ENCODE measurements at regions not wholly inside any gene's neighbourhood (a gene's known extent, or its start where the extent isn't known, plus 50 kb on each side); places are given as distances from the start of the nearest gene placed in this dataset.

DNA sequence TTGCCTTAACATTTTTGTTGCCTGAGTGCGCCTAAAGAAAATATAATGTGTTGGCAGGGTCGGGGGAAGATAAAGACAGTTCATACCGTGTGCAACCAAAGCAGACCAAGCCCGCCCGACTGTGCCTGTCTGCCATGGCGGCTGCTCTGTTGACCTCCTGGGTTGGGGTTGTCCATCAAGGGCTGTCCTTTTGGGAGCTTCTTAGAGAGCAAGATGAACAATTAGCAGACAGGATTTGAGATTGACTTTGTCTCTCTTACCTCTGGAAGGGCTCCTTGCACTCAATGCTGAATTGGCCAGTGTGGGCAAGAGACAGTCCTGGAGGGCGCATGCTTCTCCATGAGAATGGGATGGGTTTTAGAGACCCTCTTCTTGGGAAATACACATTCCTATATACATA, 319.6 kb downstream of the GLRX3 start:
- Histone ChIP-seq H3K27me3 (no peaks in the 10 kb centered on the region), H3K4me1 (no peaks in the 10 kb centered on the region), H3K4me3 (no peak overlapping the region), H3K9me3 (no peaks in the 10 kb centered on the region), H3K27ac (no peak overlapping the region), H3K36me3 (no peaks in the 10 kb centered on the region)
- DNase-seq (no peak), ATAC-seq (no peak)
- intact Hi-C loops (cut with DNase I; ENCODE audit: low total_unique reads) (no loop called here), in situ Hi-C loops (cut with MboI; ENCODE audit: low sequenced_read_pairs in 4 of 4) (no loop called here)
- TF ChIP-seq POLR2A (IDR thresholded peaks at IDR 0.05), result no peak
- TF ChIP-seq, protein P1, sequence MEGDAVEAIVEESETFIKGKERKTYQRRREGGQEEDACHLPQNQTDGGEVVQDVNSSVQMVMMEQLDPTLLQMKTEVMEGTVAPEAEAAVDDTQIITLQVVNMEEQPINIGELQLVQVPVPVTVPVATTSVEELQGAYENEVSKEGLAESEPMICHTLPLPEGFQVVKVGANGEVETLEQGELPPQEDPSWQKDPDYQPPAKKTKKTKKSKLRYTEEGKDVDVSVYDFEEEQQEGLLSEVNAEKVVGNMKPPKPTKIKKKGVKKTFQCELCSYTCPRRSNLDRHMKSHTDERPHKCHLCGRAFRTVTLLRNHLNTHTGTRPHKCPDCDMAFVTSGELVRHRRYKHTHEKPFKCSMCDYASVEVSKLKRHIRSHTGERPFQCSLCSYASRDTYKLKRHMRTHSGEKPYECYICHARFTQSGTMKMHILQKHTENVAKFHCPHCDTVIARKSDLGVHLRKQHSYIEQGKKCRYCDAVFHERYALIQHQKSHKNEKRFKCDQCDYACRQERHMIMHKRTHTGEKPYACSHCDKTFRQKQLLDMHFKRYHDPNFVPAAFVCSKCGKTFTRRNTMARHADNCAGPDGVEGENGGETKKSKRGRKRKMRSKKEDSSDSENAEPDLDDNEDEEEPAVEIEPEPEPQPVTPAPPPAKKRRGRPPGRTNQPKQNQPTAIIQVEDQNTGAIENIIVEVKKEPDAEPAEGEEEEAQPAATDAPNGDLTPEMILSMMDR (IDR thresholded peaks at IDR 0.05 in 4 of 5, conservative IDR thresholded peaks at IDR 0.05 in 1 of 5), result no peak

DNA sequence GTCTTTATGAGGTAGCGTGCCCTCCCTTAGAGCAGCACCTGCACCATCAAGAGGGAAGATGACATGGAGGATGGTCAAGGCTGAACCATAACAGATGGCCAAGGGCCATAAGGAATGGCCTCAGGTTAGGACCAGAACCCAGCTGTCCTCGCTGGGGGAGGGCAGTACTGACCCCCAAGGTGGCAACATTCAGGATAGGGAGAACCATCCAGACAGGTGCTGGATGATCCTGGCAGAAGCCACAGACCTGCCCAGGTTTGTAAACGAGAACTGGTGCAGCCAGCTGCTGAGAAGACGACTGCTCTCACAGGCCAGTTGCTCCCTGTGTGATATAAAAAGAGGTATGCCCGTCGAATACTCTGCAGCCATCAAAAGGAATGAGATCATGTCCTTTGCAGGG, 320.4 kb downstream of the GLRX3 start:
- H3K4me1 ChIP-seq, result no peaks in the 10 kb centered on the region
- in situ Hi-C loops (cut with MboI; ENCODE audit: low sequenced_read_pairs in 4 of 4), result no loop called here
- H3K36me3 ChIP-seq, result no peaks in the 10 kb centered on the region
- no peak overlapping the region for H3K4me3 ChIP-seq
- TF ChIP-seq, protein P1 (IDR thresholded peaks at IDR 0.05 in 4 of 5, conservative IDR thresholded peaks at IDR 0.05 in 1 of 5), result no peak
- no peak for TF ChIP-seq POLR2A (IDR thresholded peaks at IDR 0.05)
- no peaks in the 10 kb centered on the region for H3K27me3 ChIP-seq
- ATAC-seq (no peak), DNase-seq (no peak)
- intact Hi-C loops (cut with DNase I; ENCODE audit: low total_unique reads), result no loop called here
- no peak overlapping the region for H3K27ac ChIP-seq
- no peaks in the 10 kb centered on the region for H3K9me3 ChIP-seq

DNA sequence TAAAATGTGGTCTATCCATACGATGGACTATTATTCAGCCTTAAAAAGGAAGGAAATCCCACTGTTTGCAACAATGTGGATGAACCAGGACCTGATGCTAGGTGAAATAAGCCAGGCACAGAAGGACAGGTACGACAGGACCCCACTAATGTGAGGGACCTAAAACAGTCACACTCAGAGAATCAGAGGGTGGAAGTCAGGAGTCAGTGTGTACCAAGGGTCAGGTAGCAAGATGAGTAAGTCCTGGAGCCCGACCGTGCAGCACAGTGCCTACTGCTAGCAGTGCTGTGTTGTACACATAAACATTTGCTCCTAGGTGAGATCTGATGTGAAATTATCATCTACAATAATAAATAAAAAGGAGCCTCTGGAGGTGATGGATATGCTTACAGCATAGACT, 322.3 kb downstream of the GLRX3 start:
- TF ChIP-seq, protein P1 (IDR thresholded peaks at IDR 0.05 in 4 of 5, conservative IDR thresholded peaks at IDR 0.05 in 1 of 5), result no peak
- TF ChIP-seq POLR2A (IDR thresholded peaks at IDR 0.05), result no peak
- Histone ChIP-seq H3K4me1 (no peaks in the 10 kb centered on the region), H3K27ac (no peak overlapping the region), H3K36me3 (no peaks in the 10 kb centered on the region), H3K9me3 (no peaks in the 10 kb centered on the region), H3K4me3 (no peak overlapping the region), H3K27me3 (no peaks in the 10 kb centered on the region)
- ATAC-seq (no peak), DNase-seq (no peak)
- in situ Hi-C loops (cut with MboI; ENCODE audit: low sequenced_read_pairs in 4 of 4), result no loop called here
- intact Hi-C loops (cut with DNase I; ENCODE audit: low total_unique reads), result no loop called here

DNA sequence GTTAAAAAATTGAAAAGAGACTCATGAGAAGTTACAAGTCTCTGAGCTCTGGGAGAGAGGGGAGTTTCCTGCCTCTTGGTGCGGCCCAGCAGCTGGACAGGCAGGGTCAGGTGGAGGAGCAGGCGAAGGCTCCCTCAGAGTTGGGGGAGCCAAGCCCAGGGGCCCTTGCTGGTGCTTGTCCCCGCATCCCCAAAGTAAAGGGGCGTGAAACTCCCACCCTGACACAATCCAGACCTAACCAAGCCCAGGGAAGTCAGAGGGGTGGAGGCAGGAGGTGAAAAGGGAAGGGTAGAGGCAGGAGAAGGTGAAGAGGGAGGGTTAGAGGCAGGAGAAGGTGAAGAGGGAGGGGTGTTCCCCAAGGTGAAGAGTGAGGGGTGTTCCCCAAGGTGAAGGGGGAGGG, 322.8 kb downstream of the GLRX3 start:
- TF ChIP-seq POLR2A (IDR thresholded peaks at IDR 0.05), result no peak
- TF ChIP-seq, protein P1 (IDR thresholded peaks at IDR 0.05 in 4 of 5, conservative IDR thresholded peaks at IDR 0.05 in 1 of 5), result no peak
- ATAC-seq, result no peak
- DNase-seq, result no peak
- in situ Hi-C loops (cut with MboI; ENCODE audit: low sequenced_read_pairs in 4 of 4) (no loop called here), intact Hi-C loops (cut with DNase I; ENCODE audit: low total_unique reads) (no loop called here)
- no peaks in the 10 kb centered on the region for H3K36me3 ChIP-seq
- no peaks in the 10 kb centered on the region for H3K9me3 ChIP-seq
- no peaks in the 10 kb centered on the region for H3K4me1 ChIP-seq
- H3K27me3 ChIP-seq, result no peaks in the 10 kb centered on the region
- no peak overlapping the region for H3K27ac ChIP-seq
- H3K4me3 ChIP-seq, result no peak overlapping the region

DNA sequence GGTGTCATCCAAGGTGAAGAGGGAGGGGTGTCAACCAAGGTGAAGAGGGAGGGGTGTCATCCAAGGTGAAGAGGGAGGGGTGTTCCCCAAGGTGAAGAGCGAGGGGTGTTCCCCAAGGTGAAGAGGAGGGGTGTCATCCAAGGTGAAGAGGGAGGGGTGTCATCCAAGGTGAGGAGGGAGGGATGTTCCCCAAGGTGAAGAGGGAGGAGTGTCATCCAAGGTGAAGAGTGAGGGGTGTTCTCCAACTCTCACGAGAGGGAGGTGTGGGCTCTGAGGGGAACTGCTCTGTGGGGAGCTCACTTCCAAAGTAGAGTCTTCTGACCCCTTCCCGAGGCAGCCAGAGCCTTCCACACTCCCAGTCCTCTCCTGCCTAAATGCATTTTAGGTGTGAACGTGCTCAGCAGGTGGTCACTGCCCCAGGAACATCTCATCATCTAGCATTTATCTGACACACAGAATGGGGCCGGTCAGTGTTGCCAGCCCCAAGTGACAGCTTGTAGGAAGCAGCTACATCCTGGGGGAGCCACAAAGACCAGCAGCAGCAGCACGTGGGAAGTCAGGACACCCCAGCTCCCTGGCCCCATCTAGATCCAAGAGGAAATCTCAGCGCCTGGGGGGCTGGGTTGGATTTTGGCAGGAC, 323.8 kb downstream of the GLRX3 start:
- intact Hi-C loops (cut with DNase I; ENCODE audit: low total_unique reads) (no loop called here), in situ Hi-C loops (cut with MboI; ENCODE audit: low sequenced_read_pairs in 4 of 4) (no loop called here)
- H3K4me3 ChIP-seq, result no peak overlapping the region
- ATAC-seq (no peak), DNase-seq (no peak)
- H3K36me3 ChIP-seq, result no peaks in the 10 kb centered on the region
- H3K9me3 ChIP-seq, result no peaks in the 10 kb centered on the region
- no peaks in the 10 kb centered on the region for H3K4me1 ChIP-seq
- H3K27me3 ChIP-seq, result no peaks in the 10 kb centered on the region
- no peak for TF ChIP-seq POLR2A (IDR thresholded peaks at IDR 0.05)
- H3K27ac ChIP-seq, result no peak overlapping the region
